ENCODE measurements at regions not wholly inside any gene's neighbourhood (a gene's known extent, or its start where the extent isn't known, plus 50 kb on each side); places are given as distances from the start of the nearest gene placed in this dataset.

GRCh38 chr22:47591709-47592108 is 829.3 kb downstream of the TBC1D22A start:
- Histone ChIP-seq H3K4me3 (ENCODE audit: low read length, poor library complexity, severe bottlenecking) (no peak overlapping the region), H3K4me1 (ENCODE audit: insufficient read depth, low read length, poor library complexity, severe bottlenecking) (no peaks in the 10 kb centered on the region), H3K9ac (ENCODE audit: low read depth, low read length, poor library complexity, severe bottlenecking) (no peak overlapping the region), H3K9me2 (replicated peaks; ENCODE audit: low read depth, low read length) (no peaks in the 10 kb centered on the region), H3K27me3 (ENCODE audit: insufficient read depth, low read length, poor library complexity, severe bottlenecking) (no peaks in the 10 kb centered on the region), H4K20me1 (ENCODE audit: insufficient read depth, low read length, poor library complexity, severe bottlenecking) (no peaks in the 10 kb centered on the region), H2AFZ (ENCODE audit: low read length) (no peak overlapping the region), H3F3A (ENCODE audit: low read depth) (no peaks in the 10 kb centered on the region), H3K79me2 (ENCODE audit: insufficient read depth, low read length) (no peaks in the 10 kb centered on the region), H3K9me3 (ENCODE audit: insufficient read depth, low read depth, low read length) (no peaks in the 10 kb centered on the region; the same call in 1 of the 2 replicates), H3K36me3 (ENCODE audit: insufficient read depth, low read length) (no peaks in the 10 kb centered on the region), H3K4me2 (ENCODE audit: low read depth, low read length, poor library complexity, severe bottlenecking) (no peak overlapping the region)
- TF ChIP-seq EZH2phosphoT487 (IDR thresholded peaks at IDR 0.05; ENCODE audit: borderline replicate concordance) (no peak), CTCF (conservative IDR thresholded peaks at IDR 0.05; ENCODE audit: low read length) (no peak)

GRCh38 chr22:47591016-47591415 is 828.6 kb downstream of the TBC1D22A start:
- Histone ChIP-seq H3K9me2 (replicated peaks; ENCODE audit: low read depth, low read length) (no peaks in the 10 kb centered on the region), H3K27me3 (ENCODE audit: insufficient read depth, low read length, poor library complexity, severe bottlenecking) (no peaks in the 10 kb centered on the region), H3K4me3 (ENCODE audit: low read length, poor library complexity, severe bottlenecking) (no peak overlapping the region), H3K36me3 (ENCODE audit: insufficient read depth, low read length) (no peaks in the 10 kb centered on the region), H3F3A (ENCODE audit: low read depth) (no peaks in the 10 kb centered on the region), H3K4me1 (ENCODE audit: insufficient read depth, low read length, poor library complexity, severe bottlenecking) (no peaks in the 10 kb centered on the region), H4K20me1 (ENCODE audit: insufficient read depth, low read length, poor library complexity, severe bottlenecking) (no peaks in the 10 kb centered on the region), H3K9me3 (ENCODE audit: insufficient read depth, low read depth, low read length) (no peaks in the 10 kb centered on the region; the same call in 1 of the 2 replicates), H3K9ac (ENCODE audit: low read depth, low read length, poor library complexity, severe bottlenecking) (no peak overlapping the region), H2AFZ (ENCODE audit: low read length) (no peak overlapping the region), H3K4me2 (ENCODE audit: low read depth, low read length, poor library complexity, severe bottlenecking) (no peak overlapping the region), H3K79me2 (ENCODE audit: insufficient read depth, low read length) (no peaks in the 10 kb centered on the region)
- TF ChIP-seq EZH2phosphoT487 (IDR thresholded peaks at IDR 0.05; ENCODE audit: borderline replicate concordance): no peak
- TF ChIP-seq CTCF (conservative IDR thresholded peaks at IDR 0.05; ENCODE audit: low read length): no peak

- Histone ChIP-seq H3K79me2 (ENCODE audit: insufficient read depth, low read length) (no peaks in the 10 kb centered on the region), H3K9me3 (ENCODE audit: insufficient read depth, low read depth, low read length) (0 out of 2 replicates have a peak, but pooled peaks cover 3% of the 10 kb centered on the region), H4K20me1 (ENCODE audit: insufficient read depth, low read length, poor library complexity, severe bottlenecking) (no peaks in the 10 kb centered on the region), H3K4me1 (ENCODE audit: insufficient read depth, low read length, poor library complexity, severe bottlenecking) (no peaks in the 10 kb centered on the region), H3F3A (ENCODE audit: low read depth) (no peaks in the 10 kb centered on the region), H3K9ac (ENCODE audit: low read depth, low read length, poor library complexity, severe bottlenecking) (no peak overlapping the region), H3K4me3 (ENCODE audit: low read length, poor library complexity, severe bottlenecking) (no peak overlapping the region), H3K36me3 (ENCODE audit: insufficient read depth, low read length) (no peaks in the 10 kb centered on the region), H2AFZ (ENCODE audit: low read length) (no peak overlapping the region), H3K27me3 (ENCODE audit: insufficient read depth, low read length, poor library complexity, severe bottlenecking) (no peaks in the 10 kb centered on the region), H3K4me2 (ENCODE audit: low read depth, low read length, poor library complexity, severe bottlenecking) (no peak overlapping the region), H3K9me2 (replicated peaks; ENCODE audit: low read depth, low read length) (no peaks in the 10 kb centered on the region)
- TF ChIP-seq CTCF (conservative IDR thresholded peaks at IDR 0.05; ENCODE audit: low read length): no peak
- TF ChIP-seq EZH2phosphoT487 (IDR thresholded peaks at IDR 0.05; ENCODE audit: borderline replicate concordance): no peak
Observed at GRCh38 chr22:47589271-47590250, 827.1 kb downstream of the TBC1D22A start.
